ENCODE measurements at regions not wholly inside any gene's neighbourhood (a gene's known extent, or its start where the extent isn't known, plus 50 kb on each side); places are given as distances from the start of the nearest gene placed in this dataset.

DNA sequence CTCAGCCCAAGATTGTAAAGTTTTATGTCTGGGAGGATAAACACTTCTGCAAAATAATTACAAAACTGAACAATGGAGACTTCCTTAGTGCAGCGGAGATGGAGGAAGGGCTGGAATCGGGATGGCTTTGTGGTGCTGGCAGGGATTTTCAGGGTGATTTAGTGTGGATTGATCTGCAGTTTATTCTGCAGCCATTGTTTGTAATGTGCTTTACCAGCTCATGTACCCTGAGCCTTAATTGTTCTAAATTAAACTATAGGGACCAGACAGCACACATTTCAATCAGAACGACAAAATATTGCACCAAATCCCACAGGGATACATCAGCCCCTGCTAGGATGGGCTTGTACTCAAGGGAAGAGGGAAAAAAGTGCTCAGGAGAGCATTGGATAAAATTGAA is 103.2 kb upstream of the ONECUT1 start:
- no peak for DNase-seq (ENCODE audit: low read depth in 3 of 3)

DNA sequence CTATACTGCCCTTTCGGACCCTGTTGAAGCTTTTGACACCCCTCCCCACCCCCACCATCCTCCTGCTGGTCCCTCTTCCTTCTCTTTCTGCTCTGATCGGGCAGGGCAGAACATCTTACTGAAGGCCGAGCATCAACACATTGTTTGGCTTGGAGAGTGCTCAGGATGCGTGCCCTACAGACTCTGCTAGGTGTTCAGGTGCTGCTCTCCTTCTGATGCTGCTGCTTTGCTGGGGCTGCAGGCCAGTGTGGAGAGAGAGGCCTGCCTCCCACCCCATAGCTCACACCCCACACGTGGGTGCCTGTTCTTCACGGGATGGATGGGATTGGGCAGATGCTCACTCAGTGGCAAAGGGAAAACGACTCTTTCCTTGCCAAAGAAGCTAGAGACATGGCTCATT is 89.8 kb upstream of the ONECUT1 start:
- no peak for DNase-seq (ENCODE audit: low read depth in 3 of 3)

DNA sequence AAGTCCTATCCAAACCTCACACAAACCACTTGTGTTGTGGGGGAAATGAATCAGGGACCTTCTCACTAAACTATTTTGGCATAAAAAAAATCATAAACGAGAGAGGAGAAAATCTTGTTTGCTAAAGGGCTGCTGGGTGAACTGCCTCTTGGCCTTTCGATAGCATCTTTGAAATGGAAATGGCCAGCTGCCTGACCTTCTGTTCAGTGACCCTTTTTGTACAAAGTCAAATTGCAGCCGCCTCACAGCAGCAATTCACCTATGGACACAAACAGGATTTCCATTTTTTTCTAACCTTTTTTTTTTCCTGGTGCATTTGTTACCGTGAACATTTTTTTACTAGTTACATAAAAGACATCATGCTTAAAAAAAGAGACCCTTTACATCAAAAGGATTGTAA is 89.0 kb upstream of the ONECUT1 start:
- no peak for DNase-seq (ENCODE audit: low read depth in 3 of 3)

DNA sequence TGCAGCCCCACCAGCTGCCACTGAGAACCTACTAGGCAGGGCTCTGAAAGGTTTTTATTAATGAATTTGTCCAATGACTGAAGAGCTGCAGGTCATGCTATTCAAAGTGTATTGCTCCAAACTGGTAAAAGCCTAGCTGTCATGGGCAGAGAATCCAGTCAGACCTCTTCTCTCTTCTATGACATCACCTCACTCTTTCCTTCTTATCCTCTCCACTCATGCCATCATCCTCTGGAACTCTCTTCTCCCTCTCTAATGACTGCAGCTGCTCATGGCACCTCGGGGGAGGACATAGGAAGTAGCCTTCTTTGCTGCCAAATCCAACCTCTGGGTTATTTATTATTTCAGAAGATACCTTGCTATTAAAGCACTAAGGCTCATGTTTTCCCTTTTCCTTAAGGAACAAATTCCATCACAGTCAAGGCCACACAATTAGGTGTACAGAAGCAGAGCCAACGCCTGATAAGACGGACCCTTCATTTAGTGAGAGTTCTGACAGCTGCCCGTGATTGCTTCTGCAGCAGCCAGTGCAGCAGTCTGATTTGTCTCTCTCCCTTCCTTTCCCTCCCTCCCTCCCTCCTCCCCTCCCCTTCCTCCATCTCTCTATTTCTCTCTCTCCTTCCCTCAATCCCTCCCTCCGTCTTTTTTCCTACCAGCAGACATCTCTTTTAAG is 87.0 kb upstream of the ONECUT1 start:
- no peak for DNase-seq (ENCODE audit: low read depth in 3 of 3)

DNA sequence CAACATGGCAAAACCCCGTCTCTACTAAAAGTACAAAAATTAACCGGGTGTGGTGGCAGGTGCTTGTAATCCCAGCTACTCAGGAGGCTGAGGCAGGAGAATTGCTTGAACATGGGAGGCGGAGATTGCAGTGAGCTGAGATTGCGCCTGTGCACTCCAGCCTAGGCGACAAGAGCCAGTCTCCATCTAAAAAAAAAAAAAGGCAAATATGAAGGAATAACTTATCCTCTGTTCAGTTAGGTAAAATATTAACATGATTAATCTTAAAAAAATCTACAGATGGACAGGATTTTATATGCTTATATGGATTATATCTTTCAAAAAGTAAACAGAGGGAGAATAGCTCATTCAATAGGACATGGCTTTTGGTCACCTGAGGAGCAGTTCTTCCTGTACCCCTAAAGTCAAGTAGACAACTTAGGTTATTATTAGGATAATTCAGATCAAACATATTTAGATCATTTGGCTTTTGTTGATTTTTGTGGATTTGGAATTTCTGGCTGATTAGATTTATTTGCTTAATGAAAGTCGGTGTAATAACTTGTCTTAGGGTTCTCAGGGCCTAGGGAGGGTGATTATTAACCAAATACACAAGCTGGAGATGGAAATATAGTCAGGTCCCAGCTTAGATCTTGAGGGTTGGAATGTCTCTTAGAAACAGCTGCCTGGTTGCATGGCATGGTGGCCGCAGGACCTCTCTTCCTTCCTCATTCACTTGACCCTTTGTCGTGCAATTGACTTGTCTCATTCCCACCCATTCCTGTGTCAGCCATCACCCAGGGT is 82.1 kb upstream of the ONECUT1 start:
- no peak for DNase-seq (ENCODE audit: low read depth in 3 of 3)

DNA sequence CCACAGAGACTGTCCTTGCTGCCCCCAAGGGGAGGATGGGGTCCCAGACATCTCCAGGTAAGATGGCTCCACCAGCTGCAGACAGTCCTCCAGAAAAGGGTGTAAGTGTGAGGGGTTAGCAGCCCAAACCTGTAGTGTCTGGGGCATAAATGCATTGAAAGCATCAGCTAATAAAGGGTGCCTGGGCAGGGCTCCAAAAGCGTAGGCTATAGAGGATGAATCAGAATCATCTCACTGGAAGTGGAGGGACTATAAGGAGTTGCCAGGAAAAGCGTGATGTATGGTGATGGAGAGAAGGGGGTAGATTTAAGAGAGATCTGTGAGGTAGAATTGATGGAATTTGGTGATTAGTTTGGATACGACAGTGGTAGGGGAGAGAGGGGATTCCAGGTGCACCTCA is 79.9 kb upstream of the ONECUT1 start:
- no peak for DNase-seq (ENCODE audit: low read depth in 3 of 3)

DNA sequence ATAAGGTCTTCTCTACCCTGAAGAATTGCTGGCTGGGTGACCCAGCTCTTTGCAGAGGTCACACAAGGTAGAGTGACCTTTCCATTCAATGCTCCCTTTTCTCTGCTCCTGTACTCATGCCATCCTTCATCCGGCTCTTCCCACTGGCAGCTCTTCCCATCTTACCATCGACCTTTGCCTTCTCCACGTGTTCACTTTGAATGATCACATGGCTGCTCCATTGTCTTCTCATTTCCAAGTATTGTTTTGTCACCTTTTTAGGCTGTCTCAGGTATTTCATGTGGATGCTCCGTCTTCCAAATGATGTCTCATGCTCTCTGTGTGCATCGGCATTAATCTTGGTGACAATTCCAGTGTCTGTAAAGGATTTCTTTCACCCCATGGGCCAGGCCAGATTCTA is 76.6 kb upstream of the ONECUT1 start:
- no peak for DNase-seq (ENCODE audit: low read depth in 3 of 3)

DNA sequence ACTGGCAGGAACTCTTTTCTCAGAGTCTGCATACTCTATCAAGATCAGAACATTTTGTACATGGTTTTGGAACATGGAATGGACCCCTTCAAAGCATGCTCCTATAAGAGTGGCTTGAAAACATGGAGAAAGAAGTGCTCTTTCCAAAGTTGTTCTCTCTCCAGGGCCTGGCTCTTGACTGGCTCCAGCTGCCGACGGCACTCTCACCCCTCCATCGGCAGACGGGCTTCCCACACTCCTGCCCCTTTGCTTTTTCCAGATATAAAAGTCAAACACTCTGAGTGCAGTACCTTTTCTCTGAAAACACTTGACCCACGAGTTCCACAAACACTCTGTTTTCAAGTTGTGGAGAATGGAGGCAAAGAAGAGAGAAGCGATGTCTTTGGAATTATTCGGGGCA is 72.5 kb upstream of the ONECUT1 start:
- DNase-seq (ENCODE audit: low read depth in 3 of 3) = no peak

DNA sequence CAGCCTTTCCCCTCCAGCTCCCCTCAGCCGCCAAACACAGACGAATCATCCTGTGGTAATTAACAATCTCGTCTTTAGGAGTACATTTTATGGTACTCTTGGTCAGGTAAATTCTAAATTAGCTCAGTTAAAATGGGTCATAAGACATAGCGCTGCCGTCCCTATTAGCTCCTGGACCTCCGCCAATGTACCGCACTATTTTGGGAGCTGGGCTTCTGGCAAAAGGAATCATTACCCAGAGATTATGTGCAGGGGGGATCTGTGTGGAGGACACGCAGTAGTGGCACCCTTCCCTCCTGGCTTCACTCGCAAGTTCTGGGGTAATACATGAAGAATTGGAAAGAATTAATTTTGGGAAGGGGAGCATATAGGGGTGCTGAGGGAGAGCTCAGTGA is 68.6 kb upstream of the ONECUT1 start:
- DNase-seq (ENCODE audit: low read depth in 3 of 3) = no peak

DNA sequence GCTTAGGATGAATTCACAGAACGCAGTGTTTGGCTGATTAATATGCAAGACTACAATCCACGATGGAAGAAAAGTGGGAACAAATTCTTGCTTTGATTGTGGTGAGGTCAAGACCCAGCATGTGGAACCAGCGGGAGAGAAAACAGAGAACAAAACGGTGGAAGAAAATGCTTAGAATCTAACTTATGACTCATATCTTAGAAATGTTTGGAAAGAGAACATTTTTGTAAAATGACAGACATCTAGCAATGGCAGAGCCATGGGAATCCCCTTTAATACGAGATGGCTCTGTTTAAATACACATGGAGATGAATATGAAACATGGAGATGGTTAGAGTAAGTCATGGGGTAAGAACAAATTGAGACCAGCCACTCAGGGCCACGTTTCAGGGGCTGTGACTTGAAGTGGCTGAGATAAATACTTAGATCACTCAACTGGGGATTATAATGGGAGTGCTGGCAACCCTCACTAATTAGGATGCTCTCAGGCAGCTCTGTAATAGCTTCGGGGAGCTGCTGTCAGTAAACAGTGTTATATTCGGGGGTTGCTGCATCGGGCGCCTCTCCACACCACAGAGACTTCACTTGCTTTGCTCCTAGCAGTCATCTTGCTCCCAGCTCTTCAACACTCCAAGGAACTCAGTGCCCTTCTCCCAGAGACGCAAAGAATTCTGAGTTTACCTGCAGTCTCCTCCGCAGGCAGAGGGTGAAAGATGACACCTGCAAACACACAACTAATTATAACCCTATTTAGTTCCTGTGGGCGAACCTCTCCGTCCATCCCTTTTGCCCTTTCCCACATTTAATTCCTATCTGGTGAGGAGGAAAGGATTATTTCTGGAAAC is 68.0 kb upstream of the ONECUT1 start:
- no peak for DNase-seq (ENCODE audit: low read depth in 3 of 3)

DNA sequence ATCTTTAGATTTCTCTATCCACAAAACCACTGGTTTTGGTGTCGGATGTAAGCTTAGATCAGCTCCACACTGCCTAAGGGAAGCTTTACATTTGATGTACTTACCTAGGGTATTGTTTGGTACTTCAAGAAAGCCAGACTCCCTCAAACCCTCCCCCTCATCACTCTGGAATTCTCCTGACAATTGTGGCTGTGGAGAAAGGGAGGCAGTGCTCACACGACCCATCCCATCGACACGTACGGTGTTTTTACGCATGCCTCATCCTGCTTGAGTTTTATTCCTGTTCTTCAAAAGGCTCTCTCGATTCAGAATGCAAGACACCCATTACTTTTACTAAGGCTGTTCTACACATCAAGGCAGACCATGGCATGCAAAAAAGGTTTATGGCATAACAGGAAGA is 67.3 kb upstream of the ONECUT1 start:
- no peak for DNase-seq (ENCODE audit: low read depth in 3 of 3)

DNA sequence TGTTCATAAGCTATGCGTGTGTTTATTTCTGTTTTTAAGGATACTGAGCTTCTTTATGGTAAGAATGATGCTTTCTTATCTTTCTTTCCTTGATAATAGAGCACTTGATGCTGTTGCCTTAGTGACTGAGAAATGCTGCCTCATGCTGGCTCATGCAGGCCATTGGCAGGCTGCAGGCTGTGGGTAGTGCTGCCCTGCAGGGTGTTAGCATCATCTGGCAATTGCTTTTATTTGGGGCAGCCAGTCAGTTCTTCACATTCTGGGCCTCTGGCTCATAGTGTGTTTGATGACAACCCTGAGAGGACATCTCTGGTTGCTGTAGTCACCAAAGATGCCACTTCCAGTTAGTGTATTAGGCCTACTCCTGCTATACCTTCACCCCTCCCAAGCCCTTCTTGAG is 66.2 kb upstream of the ONECUT1 start:
- no peak for DNase-seq (ENCODE audit: low read depth in 3 of 3)

DNA sequence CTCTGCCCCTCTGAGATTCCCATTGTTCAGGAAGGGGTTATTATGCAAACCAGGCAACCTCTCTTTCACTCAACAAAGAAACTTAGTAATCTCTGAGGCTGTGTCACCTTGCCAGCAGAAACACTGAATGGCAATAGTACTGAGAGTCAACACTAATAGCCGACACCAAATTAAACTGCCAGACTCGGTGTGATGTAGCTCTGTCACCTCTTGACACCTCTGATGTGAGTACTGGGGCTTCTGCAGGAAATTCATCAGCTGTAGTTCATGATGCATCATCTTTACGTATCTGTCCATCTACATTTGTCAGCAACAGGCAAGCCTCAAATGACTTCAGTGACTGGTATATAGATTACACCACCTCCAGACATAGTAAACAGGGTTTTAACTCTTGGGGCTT is 65.0 kb upstream of the ONECUT1 start:
- no peak for DNase-seq (ENCODE audit: low read depth in 3 of 3)

DNA sequence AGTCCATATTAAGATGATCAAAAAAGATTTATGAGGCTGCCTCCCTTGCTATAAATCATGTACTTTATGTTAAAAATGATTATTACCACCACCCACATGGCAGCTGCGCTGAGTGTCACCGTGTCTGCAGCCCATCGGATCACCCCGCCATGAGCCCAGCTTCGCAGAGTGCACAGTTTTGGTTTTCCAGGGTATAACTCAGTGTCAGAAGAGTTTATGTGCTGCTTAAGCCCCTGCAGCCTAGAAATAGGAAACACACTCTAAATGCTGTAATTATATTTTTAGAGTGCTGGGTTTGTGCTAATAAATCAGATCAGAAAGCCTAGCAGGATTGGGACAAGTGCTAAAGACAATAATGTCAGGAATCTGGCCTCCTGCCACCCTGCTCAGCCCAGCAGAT is 54.7 kb upstream of the ONECUT1 start:
- DNase-seq (ENCODE audit: low read depth in 3 of 3) = no peak
